A204.1 (cell line): ENCODE measurements at regions not wholly inside any gene's neighbourhood (a gene's known extent, or its start where the extent isn't known, plus 50 kb on each side); places are given as distances from the start of the nearest gene placed in this dataset.

Source experiments
- FAIRE-seq: peaks from 2 replicates; lab custom pipeline; 2012; peaks lifted over from hg19 to GRCh38; lab: Jason Lieb, UNC

GRCh38 chr10:85231534-85232270 lies 903.3 kb downstream of the CCSER2 start:
- no peak for FAIRE-seq

GRCh38 chr10:85235258-85235657 lies 906.9 kb downstream of the CCSER2 start:
- no peak for FAIRE-seq

- FAIRE-seq, result no peak
Observed at GRCh38 chr10:85238676-85239075, 910.3 kb downstream of the CCSER2 start.

- FAIRE-seq, result no peak
Observed at GRCh38 chr10:85250304-85250703, 921.9 kb downstream of the CCSER2 start.

- no peak for FAIRE-seq
Observed at GRCh38 chr10:85256481-85256880, 928.1 kb downstream of the CCSER2 start.

GRCh38 chr10:85259908-85260307 lies 931.5 kb downstream of the CCSER2 start:
- FAIRE-seq, result no peak

- FAIRE-seq, result no peak
Observed at GRCh38 chr10:85262992-85263391, 934.6 kb downstream of the CCSER2 start.

GRCh38 chr10:85265121-85265520 lies 936.7 kb downstream of the CCSER2 start:
- no peak for FAIRE-seq

GRCh38 chr10:85266808-85267207 lies 938.4 kb downstream of the CCSER2 start:
- no peak for FAIRE-seq

- no peak for FAIRE-seq
Observed at GRCh38 chr10:85280014-85280413, 951.6 kb downstream of the CCSER2 start.

GRCh38 chr10:85284778-85285770 lies 956.7 kb downstream of the CCSER2 start:
- no peak for FAIRE-seq

- no peak for FAIRE-seq
Observed at GRCh38 chr10:85293483-85293882, 965.1 kb downstream of the CCSER2 start.

- FAIRE-seq, result no peak
Observed at GRCh38 chr10:85311613-85312337, 983.4 kb downstream of the CCSER2 start.

- no peak for FAIRE-seq
Observed at GRCh38 chr10:85315657-85316056, 987.3 kb downstream of the CCSER2 start.

GRCh38 chr10:85316276-85316675 lies 987.9 kb downstream of the CCSER2 start:
- no peak for FAIRE-seq

GRCh38 chr10:85317827-85318226 lies 989.4 kb downstream of the CCSER2 start:
- no peak for FAIRE-seq

- FAIRE-seq, result no peak
Observed at GRCh38 chr10:85318809-85319807, 990.7 kb downstream of the CCSER2 start.

GRCh38 chr10:85319826-85320225 lies 991.4 kb downstream of the CCSER2 start:
- no peak for FAIRE-seq

- no peak for FAIRE-seq
Observed at GRCh38 chr10:85333594-85333993, 1005.2 kb downstream of the CCSER2 start.

- no peak for FAIRE-seq
Observed at GRCh38 chr10:85362401-85362800, 1004.2 kb downstream of the GRID1 start.
